DMS 273 (cell line): ENCODE measurements at regions not wholly inside any gene's neighbourhood (a gene's known extent, or its start where the extent isn't known, plus 50 kb on each side); places are given as distances from the start of the nearest gene placed in this dataset.

Source experiments
- DNase-seq: peaks from one replicate; lab custom pipeline; 2025; ENCODE audit not compliant: unreplicated experiment; lab: John Stamatoyannopoulos, UW

GRCh38 chrX:138771047-138771446, 59.5 kb upstream of the FGF13 start:
- DNase-seq, result no peak

- no peak for DNase-seq
These were observed 58.4 kb upstream of the FGF13 start for GRCh38 chrX:138769918-138770317.

- no peak for DNase-seq
These were observed 53.5 kb upstream of the FGF13 start for GRCh38 chrX:138765051-138765450.

GRCh38 chrX:138763761-138764160, 52.2 kb upstream of the FGF13 start:
- DNase-seq, result no peak

- DNase-seq, result no peak
These were observed 49.9 kb upstream of the FGF13 start for GRCh38 chrX:138761380-138761779.
